Panc1 (cell line): ENCODE measurements at regions not wholly inside any gene's neighbourhood (a gene's known extent, or its start where the extent isn't known, plus 50 kb on each side); places are given as distances from the start of the nearest gene placed in this dataset.

Experiments used
- POLR2AphosphoS5 ChIP-seq: IDR thresholded peaks from 2 replicates; pipeline ENCODE4 v1.6.1; 2012; ENCODE audit warnings: mild to moderate bottlenecking, low read depth, low read length, moderate library complexity
- TF ChIP-seq, protein P1 (sequence below): fragments of 450-650 bp; IDR thresholded peaks from 2 replicates; pipeline ENCODE4 v1.5.1; 2017; ENCODE audit warnings: mild to moderate bottlenecking

DNA sequence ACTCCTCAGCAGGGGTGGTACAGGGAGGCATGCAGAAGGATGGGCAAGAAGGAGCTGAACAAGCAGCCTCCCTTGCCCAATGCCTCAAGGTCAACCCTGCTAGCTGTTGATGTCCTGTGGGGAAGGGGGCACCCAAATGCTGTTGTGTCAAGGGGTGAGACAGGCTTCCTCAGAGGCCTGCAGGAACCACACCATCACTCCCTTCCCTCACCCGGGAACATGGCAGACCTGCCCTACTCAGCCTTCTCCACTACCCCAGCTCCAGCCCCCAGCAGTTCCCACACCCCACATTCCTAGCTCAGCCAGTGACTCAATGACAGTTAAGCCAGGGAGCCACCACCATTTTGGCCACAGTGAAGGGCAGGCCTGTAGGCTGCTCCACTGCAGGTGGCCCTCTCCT, 53.9 kb upstream of the RMP24 start:
- TF ChIP-seq, protein P1, sequence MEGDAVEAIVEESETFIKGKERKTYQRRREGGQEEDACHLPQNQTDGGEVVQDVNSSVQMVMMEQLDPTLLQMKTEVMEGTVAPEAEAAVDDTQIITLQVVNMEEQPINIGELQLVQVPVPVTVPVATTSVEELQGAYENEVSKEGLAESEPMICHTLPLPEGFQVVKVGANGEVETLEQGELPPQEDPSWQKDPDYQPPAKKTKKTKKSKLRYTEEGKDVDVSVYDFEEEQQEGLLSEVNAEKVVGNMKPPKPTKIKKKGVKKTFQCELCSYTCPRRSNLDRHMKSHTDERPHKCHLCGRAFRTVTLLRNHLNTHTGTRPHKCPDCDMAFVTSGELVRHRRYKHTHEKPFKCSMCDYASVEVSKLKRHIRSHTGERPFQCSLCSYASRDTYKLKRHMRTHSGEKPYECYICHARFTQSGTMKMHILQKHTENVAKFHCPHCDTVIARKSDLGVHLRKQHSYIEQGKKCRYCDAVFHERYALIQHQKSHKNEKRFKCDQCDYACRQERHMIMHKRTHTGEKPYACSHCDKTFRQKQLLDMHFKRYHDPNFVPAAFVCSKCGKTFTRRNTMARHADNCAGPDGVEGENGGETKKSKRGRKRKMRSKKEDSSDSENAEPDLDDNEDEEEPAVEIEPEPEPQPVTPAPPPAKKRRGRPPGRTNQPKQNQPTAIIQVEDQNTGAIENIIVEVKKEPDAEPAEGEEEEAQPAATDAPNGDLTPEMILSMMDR: no peak
- no peak for TF ChIP-seq POLR2AphosphoS5
